GM23338 (cell line): ENCODE measurements at regions not wholly inside any gene's neighbourhood (a gene's known extent, or its start where the extent isn't known, plus 50 kb on each side); places are given as distances from the start of the nearest gene placed in this dataset.

Source experiments
- ATAC-seq: fragments of 200-7000 bp; cut with Tn5 transposase; 3 replicates; pipeline ENCODE4 v1.9.1; 2020
- DNase-seq: peaks from one replicate; pipeline ENCODE4 v3.0.0-alpha.2; 2015; ENCODE audit warnings: low spot score
- H2AFZ ChIP-seq: fragments of 200-600 bp; sonication (generic); 2 replicates; pipeline ENCODE4 v1.8.0; 2016; ENCODE audit warnings: antibody characterized with exemption, mild to moderate bottlenecking, moderate library complexity
- H3F3A ChIP-seq: fragments of 200-600 bp; sonication (generic); replicated peaks from 2 replicates; pipeline ENCODE4 v1.8.0; 2017; ENCODE audit warnings: antibody characterized with exemption, mixed run types, low read depth
- H3K27ac ChIP-seq: fragments of 200-600 bp; sonication (generic); 2 replicates; pipeline ENCODE4 v1.6.1; 2016; ENCODE audit warnings: low read depth
- H3K27me3 ChIP-seq: fragments of 200-600 bp; sonication (generic); 2 replicates; pipeline ENCODE4 v1.8.0; 2016; ENCODE audit warnings: mild to moderate bottlenecking, mixed run types, moderate library complexity; ENCODE audit not compliant: insufficient read depth
- H3K36me3 ChIP-seq: fragments of 200-600 bp; sonication (generic); 2 replicates; pipeline ENCODE4 v1.8.0; 2016; ENCODE audit warnings: mild to moderate bottlenecking; ENCODE audit not compliant: insufficient read depth
- H3K4me1 ChIP-seq: fragments of 200-600 bp; sonication (generic); 2 replicates; pipeline ENCODE4 v1.8.0; 2016; ENCODE audit warnings: mild to moderate bottlenecking, moderate library complexity; ENCODE audit not compliant: insufficient read depth
- H3K4me2 ChIP-seq: fragments of 200-600 bp; sonication (generic); 2 replicates; pipeline ENCODE4 v1.7.1; 2017; ENCODE audit warnings: mixed run types
- H3K4me3 ChIP-seq: fragments of 200-600 bp; sonication (generic); 2 replicates; pipeline ENCODE4 v1.6.1; 2016; ENCODE audit warnings: mixed run types
- H3K79me2 ChIP-seq: fragments of 200-600 bp; sonication (generic); replicated peaks from 2 replicates; pipeline ENCODE4 v1.8.0; 2017; ENCODE audit warnings: mild to moderate bottlenecking; ENCODE audit not compliant: insufficient read depth
- H3K9me2 ChIP-seq: fragments of 200-600 bp; sonication (generic); 2 replicates; pipeline ENCODE4 v1.8.0; 2017; ENCODE audit not compliant: insufficient read depth
- H4K20me1 ChIP-seq: fragments of 200-600 bp; sonication (generic); replicated peaks from 2 replicates; pipeline ENCODE4 v1.8.0; 2017; ENCODE audit warnings: mild to moderate bottlenecking; ENCODE audit not compliant: insufficient read depth
- H3K27ac Mint-ChIP-seq: 2 replicates; pipeline ENCODE4 v1.8.0; 2020; ENCODE audit warnings: inconsistent platforms, mild to moderate bottlenecking, moderate library complexity, mixed read lengths
- H3K27me3 Mint-ChIP-seq: 3 replicates; pipeline ENCODE4 v1.8.0; 2022; ENCODE audit warnings: low read depth, mild to moderate bottlenecking, moderate library complexity, mixed read lengths, inconsistent platforms; ENCODE audit not compliant: insufficient read depth, poor library complexity
- H3K36me3 Mint-ChIP-seq: 3 replicates; pipeline ENCODE4 v1.8.0; 2021; ENCODE audit warnings: low read depth, mild to moderate bottlenecking, inconsistent platforms, moderate library complexity, mixed read lengths
- H3K4me1 Mint-ChIP-seq: 3 replicates; pipeline ENCODE4 v1.8.0; 2020; ENCODE audit warnings: mild to moderate bottlenecking, inconsistent platforms, mixed read lengths
- H3K4me3 Mint-ChIP-seq: 3 replicates; pipeline ENCODE4 v1.8.0; 2021; ENCODE audit warnings: moderate library complexity, mild to moderate bottlenecking, inconsistent platforms, mixed read lengths
- H3K9me3 Mint-ChIP-seq: 3 replicates; pipeline ENCODE4 v1.8.0; 2020; ENCODE audit warnings: moderate library complexity, mild to moderate bottlenecking, inconsistent platforms, mixed read lengths
- CREB1 ChIP-seq: fragments of 250-450 bp; sonication (Bioruptor Pico); IDR thresholded peaks from 2 replicates; pipeline ENCODE4 v1.5.0; 2020; ENCODE audit warnings: low read depth, mild to moderate bottlenecking, moderate library complexity
- CTCF ChIP-seq, 2 experiments: fragments of 200-600 bp in 1 of 2; sonication (generic) in 1 of 2; conservative IDR thresholded peaks; 2 replicates each; pipeline versions ENCODE4 v1.5.1 to v1.6.1; 2016 to 2017; ENCODE audit warnings: antibody characterized with exemption in 2 of 2, low read depth in 2 of 2, mild to moderate bottlenecking in 2 of 2, moderate library complexity in 1 of 2
- ETS1 ChIP-seq: IDR thresholded peaks from 2 replicates; pipeline ENCODE4 v1.6.1; 2016; ENCODE audit warnings: antibody characterized with exemption
- EZH2phosphoT487 ChIP-seq: fragments of 200-600 bp; sonication (generic); IDR thresholded peaks from one replicate; pipeline ENCODE4 v1.8.1; 2018; ENCODE audit warnings: antibody characterized with exemption; ENCODE audit not compliant: unreplicated experiment
- JUNB ChIP-seq: IDR thresholded peaks from one replicate; pipeline ENCODE4 v1.6.1; 2016; ENCODE audit warnings: antibody characterized with exemption; ENCODE audit not compliant: unreplicated experiment
- NANOG ChIP-seq: IDR thresholded peaks from 2 replicates; pipeline ENCODE4 v1.6.1; 2016; ENCODE audit warnings: antibody characterized with exemption, borderline replicate concordance
- STAT1 ChIP-seq: IDR thresholded peaks from one replicate; pipeline ENCODE4 v1.6.1; 2016; ENCODE audit warnings: antibody characterized with exemption; ENCODE audit not compliant: unreplicated experiment
- ZNF114 ChIP-seq: fragments of 250-450 bp; sonication (Bioruptor Pico); IDR thresholded peaks from 2 replicates; pipeline ENCODE4 v1.5.0; 2020; ENCODE audit warnings: mild to moderate bottlenecking, moderate library complexity
- TF ChIP-seq, protein P1 (sequence below): IDR thresholded peaks from one replicate; pipeline ENCODE4 v1.6.1; 2018; ENCODE audit warnings: antibody characterized with exemption; ENCODE audit not compliant: unreplicated experiment

DNA sequence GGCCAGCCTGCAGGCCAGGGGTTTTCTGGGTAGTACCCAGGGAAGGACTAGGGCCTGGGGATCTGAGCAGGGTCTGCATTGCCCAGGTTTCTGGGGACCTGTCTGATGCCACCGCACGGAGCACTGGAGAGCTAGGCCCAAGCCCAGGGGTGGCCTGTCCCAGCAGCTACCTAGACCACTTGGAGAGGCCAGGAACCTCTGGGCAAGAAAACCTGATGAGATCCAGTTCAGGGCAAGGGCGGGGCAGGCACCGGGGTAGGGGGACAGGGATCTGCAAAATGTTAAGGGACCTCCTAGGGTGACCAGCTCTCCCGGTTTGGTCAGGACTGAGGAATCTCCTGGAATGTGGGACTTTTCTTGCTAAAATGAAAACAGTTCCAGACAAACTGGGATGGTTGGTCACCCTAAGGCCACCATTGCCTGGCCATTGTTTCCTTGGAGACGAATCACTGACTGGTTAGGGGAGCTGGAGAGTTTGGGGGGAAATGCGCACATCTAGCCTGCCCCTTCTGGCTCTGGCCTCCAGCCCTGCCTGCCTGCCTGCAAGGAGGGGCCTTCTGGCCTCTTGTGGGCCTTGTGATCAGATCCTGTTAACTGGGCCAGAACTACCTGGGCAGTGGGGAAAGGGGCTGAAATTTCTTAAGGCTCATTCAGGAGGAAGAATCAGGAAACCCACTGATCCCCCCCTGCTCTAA lies 117.4 kb upstream of the TLE3 start (continued):
- TF ChIP-seq, protein P1, sequence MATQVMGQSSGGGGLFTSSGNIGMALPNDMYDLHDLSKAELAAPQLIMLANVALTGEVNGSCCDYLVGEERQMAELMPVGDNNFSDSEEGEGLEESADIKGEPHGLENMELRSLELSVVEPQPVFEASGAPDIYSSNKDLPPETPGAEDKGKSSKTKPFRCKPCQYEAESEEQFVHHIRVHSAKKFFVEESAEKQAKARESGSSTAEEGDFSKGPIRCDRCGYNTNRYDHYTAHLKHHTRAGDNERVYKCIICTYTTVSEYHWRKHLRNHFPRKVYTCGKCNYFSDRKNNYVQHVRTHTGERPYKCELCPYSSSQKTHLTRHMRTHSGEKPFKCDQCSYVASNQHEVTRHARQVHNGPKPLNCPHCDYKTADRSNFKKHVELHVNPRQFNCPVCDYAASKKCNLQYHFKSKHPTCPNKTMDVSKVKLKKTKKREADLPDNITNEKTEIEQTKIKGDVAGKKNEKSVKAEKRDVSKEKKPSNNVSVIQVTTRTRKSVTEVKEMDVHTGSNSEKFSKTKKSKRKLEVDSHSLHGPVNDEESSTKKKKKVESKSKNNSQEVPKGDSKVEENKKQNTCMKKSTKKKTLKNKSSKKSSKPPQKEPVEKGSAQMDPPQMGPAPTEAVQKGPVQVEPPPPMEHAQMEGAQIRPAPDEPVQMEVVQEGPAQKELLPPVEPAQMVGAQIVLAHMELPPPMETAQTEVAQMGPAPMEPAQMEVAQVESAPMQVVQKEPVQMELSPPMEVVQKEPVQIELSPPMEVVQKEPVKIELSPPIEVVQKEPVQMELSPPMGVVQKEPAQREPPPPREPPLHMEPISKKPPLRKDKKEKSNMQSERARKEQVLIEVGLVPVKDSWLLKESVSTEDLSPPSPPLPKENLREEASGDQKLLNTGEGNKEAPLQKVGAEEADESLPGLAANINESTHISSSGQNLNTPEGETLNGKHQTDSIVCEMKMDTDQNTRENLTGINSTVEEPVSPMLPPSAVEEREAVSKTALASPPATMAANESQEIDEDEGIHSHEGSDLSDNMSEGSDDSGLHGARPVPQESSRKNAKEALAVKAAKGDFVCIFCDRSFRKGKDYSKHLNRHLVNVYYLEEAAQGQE, result no peak
- TF ChIP-seq EZH2phosphoT487, result no peak
- TF ChIP-seq JUNB, result no peak
- no peak for TF ChIP-seq ETS1
- no peak for TF ChIP-seq ZNF114
- TF ChIP-seq CREB1, result no peak
- no peak for TF ChIP-seq NANOG
- TF ChIP-seq STAT1, result no peak

- H3K4me1 Mint-ChIP-seq, result peaks cover 28% of the 10 kb centered on the region
- no peaks in the 10 kb centered on the region for H3K36me3 Mint-ChIP-seq
- H3K27me3 Mint-ChIP-seq, result peaks cover 4% of the 10 kb centered on the region
- H3K9me3 Mint-ChIP-seq, result no peaks in the 10 kb centered on the region; the same call in 2 of the 3 replicates
- H3K27ac Mint-ChIP-seq, result no peak overlapping the region
- H3K4me3 Mint-ChIP-seq, result no peak overlapping the region
- H3K27me3 ChIP-seq, result no peaks in the 10 kb centered on the region
- no peak overlapping the region for H3K4me2 ChIP-seq
- no peaks in the 10 kb centered on the region for H3K36me3 ChIP-seq
- no peak overlapping the region for H3K27ac ChIP-seq
- ATAC-seq, result peak; percentile 62
- H3K4me3 ChIP-seq, result no peak overlapping the region
- no peak for DNase-seq
- H4K20me1 ChIP-seq, result no peaks in the 10 kb centered on the region
- H3K4me1 ChIP-seq, result no peaks in the 10 kb centered on the region
- H3K9me2 ChIP-seq, result no peaks in the 10 kb centered on the region
- no peaks in the 10 kb centered on the region for H3K79me2 ChIP-seq
- H2AFZ ChIP-seq, result no peak overlapping the region
- TF ChIP-seq CREB1 (no peak), CTCF (conservative IDR thresholded peaks at IDR 0.05; ENCODE audit: low read depth in 2 of 2) (0 out of 4 replicates have a peak, but pooled peaks of 1 of the 2 experiments have one; percentile 9)
- no peaks in the 10 kb centered on the region for H3F3A ChIP-seq
Observed at GRCh38 chr15:70214276-70214675, 116.6 kb upstream of the TLE3 start.
